ENCODE measurements at regions not wholly inside any gene's neighbourhood (a gene's known extent, or its start where the extent isn't known, plus 50 kb on each side); places are given as distances from the start of the nearest gene placed in this dataset.
"Not testable (repeated sequence)": the region's sequence is repeated elsewhere in the genome, so short reads cannot be mapped to it uniquely, and the experiment has no call there.

- TF ChIP-seq CTCF, POLR2A, POLR2AphosphoS5, EP300 (IDR thresholded peaks at IDR 0.05): not testable (repeated sequence)
Observed at GRCh38 chr2:87502948-87503347, 244.9 kb upstream of the PLGLB2 start.
